ENCODE measurements at regions not wholly inside any gene's neighbourhood (a gene's known extent, or its start where the extent isn't known, plus 50 kb on each side); places are given as distances from the start of the nearest gene placed in this dataset.

DNA sequence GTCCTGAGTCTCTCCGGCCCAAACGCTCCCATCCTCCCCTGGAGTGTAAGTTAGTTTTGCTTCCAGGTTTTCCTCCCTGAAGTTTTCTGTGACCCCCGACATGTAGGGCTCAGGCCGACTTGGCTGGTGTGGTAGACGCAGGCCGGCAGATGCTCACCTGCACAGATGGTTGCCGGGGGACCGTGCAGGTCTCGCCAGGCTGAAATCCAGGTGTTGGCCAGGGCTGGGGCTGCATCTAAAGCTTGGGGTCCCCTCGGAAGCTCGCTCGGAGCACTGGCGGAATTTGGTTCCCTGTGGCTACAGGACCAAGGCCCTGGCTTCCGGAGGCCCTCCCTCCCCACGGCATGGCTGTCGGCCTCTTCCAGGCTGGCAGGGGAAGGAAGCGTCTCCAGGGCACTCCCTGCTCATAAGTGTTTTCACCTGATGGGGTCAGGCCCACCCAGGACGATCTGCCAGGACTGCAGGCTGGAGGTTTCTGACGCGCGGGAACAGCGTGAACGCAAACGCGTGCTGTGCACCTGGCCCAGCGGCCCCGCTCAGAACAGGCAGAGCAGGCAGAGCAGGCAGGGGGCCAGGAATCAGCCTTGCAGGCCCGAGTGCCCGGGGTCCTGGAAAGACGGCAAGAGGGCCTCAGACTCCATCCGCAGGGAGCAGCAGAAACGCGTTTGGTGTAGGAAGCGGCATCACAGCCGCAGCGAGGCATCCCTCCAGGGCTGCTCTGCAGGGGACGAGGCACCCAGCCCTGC lies 258.2 kb downstream of the BRD1 start:
- TF ChIP-seq, protein P1, sequence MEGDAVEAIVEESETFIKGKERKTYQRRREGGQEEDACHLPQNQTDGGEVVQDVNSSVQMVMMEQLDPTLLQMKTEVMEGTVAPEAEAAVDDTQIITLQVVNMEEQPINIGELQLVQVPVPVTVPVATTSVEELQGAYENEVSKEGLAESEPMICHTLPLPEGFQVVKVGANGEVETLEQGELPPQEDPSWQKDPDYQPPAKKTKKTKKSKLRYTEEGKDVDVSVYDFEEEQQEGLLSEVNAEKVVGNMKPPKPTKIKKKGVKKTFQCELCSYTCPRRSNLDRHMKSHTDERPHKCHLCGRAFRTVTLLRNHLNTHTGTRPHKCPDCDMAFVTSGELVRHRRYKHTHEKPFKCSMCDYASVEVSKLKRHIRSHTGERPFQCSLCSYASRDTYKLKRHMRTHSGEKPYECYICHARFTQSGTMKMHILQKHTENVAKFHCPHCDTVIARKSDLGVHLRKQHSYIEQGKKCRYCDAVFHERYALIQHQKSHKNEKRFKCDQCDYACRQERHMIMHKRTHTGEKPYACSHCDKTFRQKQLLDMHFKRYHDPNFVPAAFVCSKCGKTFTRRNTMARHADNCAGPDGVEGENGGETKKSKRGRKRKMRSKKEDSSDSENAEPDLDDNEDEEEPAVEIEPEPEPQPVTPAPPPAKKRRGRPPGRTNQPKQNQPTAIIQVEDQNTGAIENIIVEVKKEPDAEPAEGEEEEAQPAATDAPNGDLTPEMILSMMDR (IDR thresholded peaks at IDR 0.05) = no peak
- TF ChIP-seq POLR2A (IDR thresholded peaks at IDR 0.05) = no peak
- no peak for TF ChIP-seq EP300 (IDR thresholded peaks at IDR 0.05)
- TF ChIP-seq POLR2AphosphoS5 (IDR thresholded peaks at IDR 0.05) = no peak
